HL-60 (cell line): ENCODE measurements at regions not wholly inside any gene's neighbourhood (a gene's known extent, or its start where the extent isn't known, plus 50 kb on each side); places are given as distances from the start of the nearest gene placed in this dataset.

Experiments
- GABPA ChIP-seq: IDR thresholded peaks from 2 replicates; pipeline ENCODE4 v1.6.1; 2012; ENCODE audit warnings: low read depth
- POLR2AphosphoS5 ChIP-seq: IDR thresholded peaks from 2 replicates; pipeline ENCODE4 v1.6.1; 2012; ENCODE audit warnings: low read depth
- TF ChIP-seq, protein P1 (sequence below): IDR thresholded peaks from one replicate; pipeline ENCODE4 v1.5.1; 2011; ENCODE audit warnings: low read length, control low read depth, inconsistent platforms; ENCODE audit not compliant: insufficient read depth
- TF ChIP-seq, protein P2 (sequence below): IDR thresholded peaks from 2 replicates; pipeline ENCODE4 v1.6.1; 2012; ENCODE audit warnings: low read depth; ENCODE audit not compliant: insufficient replicate concordance

DNA sequence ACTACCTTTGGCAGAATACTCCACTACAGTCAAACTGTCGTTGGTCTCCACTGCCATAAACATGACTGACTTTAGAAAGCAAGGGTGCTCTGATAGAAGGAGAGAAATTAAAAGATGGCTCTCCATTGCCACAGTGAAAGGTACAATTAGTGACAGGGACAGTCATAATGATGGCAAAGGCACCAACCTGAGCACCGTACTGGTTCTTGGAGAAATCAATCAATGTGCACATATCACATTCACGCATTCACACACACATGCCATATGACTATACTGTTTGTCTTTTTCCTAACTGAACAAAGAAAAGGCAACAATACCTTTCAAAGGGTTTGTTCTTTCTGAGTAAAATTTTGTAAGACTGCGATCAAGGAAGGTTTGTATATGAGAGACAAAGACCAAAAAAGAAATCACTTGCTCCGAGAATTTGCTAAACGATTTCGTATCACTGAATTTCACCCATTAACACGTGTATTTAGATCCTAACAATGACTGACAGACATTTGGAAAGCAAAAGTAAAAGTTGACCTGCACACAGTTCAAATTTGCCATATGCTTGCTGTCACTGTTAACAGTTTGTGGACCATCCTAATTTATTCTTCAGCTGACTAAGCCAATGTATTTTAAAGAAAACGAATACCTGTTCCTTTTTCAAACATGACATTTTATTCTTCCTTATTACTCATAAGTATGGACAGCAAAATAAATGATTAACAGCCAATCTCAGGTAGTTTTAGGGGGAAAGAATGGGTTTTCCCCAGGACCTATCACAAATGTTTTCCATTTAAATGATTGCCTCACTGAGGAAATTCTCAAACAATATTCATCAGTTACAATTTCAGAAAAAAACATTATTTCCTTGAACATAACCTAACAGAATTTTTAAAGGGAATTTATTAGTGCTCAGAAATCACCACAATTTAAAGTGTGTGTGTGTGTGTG lies 644.4 kb downstream of the ZEB2 start:
- TF ChIP-seq, protein P1, sequence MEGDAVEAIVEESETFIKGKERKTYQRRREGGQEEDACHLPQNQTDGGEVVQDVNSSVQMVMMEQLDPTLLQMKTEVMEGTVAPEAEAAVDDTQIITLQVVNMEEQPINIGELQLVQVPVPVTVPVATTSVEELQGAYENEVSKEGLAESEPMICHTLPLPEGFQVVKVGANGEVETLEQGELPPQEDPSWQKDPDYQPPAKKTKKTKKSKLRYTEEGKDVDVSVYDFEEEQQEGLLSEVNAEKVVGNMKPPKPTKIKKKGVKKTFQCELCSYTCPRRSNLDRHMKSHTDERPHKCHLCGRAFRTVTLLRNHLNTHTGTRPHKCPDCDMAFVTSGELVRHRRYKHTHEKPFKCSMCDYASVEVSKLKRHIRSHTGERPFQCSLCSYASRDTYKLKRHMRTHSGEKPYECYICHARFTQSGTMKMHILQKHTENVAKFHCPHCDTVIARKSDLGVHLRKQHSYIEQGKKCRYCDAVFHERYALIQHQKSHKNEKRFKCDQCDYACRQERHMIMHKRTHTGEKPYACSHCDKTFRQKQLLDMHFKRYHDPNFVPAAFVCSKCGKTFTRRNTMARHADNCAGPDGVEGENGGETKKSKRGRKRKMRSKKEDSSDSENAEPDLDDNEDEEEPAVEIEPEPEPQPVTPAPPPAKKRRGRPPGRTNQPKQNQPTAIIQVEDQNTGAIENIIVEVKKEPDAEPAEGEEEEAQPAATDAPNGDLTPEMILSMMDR: no peak
- TF ChIP-seq POLR2AphosphoS5 (no peak), GABPA (no peak)
- TF ChIP-seq, protein P2, sequence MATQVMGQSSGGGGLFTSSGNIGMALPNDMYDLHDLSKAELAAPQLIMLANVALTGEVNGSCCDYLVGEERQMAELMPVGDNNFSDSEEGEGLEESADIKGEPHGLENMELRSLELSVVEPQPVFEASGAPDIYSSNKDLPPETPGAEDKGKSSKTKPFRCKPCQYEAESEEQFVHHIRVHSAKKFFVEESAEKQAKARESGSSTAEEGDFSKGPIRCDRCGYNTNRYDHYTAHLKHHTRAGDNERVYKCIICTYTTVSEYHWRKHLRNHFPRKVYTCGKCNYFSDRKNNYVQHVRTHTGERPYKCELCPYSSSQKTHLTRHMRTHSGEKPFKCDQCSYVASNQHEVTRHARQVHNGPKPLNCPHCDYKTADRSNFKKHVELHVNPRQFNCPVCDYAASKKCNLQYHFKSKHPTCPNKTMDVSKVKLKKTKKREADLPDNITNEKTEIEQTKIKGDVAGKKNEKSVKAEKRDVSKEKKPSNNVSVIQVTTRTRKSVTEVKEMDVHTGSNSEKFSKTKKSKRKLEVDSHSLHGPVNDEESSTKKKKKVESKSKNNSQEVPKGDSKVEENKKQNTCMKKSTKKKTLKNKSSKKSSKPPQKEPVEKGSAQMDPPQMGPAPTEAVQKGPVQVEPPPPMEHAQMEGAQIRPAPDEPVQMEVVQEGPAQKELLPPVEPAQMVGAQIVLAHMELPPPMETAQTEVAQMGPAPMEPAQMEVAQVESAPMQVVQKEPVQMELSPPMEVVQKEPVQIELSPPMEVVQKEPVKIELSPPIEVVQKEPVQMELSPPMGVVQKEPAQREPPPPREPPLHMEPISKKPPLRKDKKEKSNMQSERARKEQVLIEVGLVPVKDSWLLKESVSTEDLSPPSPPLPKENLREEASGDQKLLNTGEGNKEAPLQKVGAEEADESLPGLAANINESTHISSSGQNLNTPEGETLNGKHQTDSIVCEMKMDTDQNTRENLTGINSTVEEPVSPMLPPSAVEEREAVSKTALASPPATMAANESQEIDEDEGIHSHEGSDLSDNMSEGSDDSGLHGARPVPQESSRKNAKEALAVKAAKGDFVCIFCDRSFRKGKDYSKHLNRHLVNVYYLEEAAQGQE: no peak
